ENCODE measurements at regions not wholly inside any gene's neighbourhood (a gene's known extent, or its start where the extent isn't known, plus 50 kb on each side); places are given as distances from the start of the nearest gene placed in this dataset.

DNA sequence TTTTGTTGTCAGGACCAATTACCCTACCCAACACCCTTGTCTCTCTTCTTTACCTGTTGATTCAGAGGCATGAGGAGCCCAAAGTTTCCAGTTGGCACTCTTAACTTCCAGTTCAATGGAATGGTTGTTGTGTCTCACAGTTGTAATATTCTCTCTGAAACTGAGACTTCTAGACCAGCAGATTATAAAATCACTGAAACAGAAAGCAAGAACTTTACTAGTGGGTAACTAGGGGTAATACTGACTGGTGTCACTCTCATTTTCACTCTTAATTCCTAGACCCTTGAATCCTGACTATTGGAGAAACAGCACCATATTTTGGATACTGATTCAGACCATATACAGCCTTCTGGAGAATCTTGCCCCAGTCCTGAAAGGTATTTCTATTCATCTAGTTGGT, 140.2 kb upstream of the MMS22L start:
- H3K4me3 ChIP-seq (ENCODE audit: low read depth, low read length) = no peak overlapping the region
- DNase-seq (ENCODE audit: low read depth) = no peak

GRCh38 chr6:97427648-97428047, 144.6 kb upstream of the MMS22L start:
- no peak for DNase-seq (ENCODE audit: low read depth)
- TF ChIP-seq, protein P1, sequence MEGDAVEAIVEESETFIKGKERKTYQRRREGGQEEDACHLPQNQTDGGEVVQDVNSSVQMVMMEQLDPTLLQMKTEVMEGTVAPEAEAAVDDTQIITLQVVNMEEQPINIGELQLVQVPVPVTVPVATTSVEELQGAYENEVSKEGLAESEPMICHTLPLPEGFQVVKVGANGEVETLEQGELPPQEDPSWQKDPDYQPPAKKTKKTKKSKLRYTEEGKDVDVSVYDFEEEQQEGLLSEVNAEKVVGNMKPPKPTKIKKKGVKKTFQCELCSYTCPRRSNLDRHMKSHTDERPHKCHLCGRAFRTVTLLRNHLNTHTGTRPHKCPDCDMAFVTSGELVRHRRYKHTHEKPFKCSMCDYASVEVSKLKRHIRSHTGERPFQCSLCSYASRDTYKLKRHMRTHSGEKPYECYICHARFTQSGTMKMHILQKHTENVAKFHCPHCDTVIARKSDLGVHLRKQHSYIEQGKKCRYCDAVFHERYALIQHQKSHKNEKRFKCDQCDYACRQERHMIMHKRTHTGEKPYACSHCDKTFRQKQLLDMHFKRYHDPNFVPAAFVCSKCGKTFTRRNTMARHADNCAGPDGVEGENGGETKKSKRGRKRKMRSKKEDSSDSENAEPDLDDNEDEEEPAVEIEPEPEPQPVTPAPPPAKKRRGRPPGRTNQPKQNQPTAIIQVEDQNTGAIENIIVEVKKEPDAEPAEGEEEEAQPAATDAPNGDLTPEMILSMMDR (IDR thresholded peaks at IDR 0.05; ENCODE audit: low read depth, low read length, missing control alignments) = no peak
- no peak overlapping the region for H3K4me3 ChIP-seq (ENCODE audit: low read depth, low read length)

More for the DNA sequence above, 140.2 kb upstream of the MMS22L start:
- TF ChIP-seq, protein P1 (IDR thresholded peaks at IDR 0.05; ENCODE audit: low read depth, low read length, missing control alignments) = no peak

- no peak overlapping the region for H3K4me3 ChIP-seq (ENCODE audit: low read depth, low read length)
- DNase-seq (ENCODE audit: low read depth) = no peak
- TF ChIP-seq, protein P1 (IDR thresholded peaks at IDR 0.05; ENCODE audit: low read depth, low read length, missing control alignments) = peak; percentile 75
These were observed 154.1 kb upstream of the MMS22L start for GRCh38 chr6:97437087-97437486.

DNA sequence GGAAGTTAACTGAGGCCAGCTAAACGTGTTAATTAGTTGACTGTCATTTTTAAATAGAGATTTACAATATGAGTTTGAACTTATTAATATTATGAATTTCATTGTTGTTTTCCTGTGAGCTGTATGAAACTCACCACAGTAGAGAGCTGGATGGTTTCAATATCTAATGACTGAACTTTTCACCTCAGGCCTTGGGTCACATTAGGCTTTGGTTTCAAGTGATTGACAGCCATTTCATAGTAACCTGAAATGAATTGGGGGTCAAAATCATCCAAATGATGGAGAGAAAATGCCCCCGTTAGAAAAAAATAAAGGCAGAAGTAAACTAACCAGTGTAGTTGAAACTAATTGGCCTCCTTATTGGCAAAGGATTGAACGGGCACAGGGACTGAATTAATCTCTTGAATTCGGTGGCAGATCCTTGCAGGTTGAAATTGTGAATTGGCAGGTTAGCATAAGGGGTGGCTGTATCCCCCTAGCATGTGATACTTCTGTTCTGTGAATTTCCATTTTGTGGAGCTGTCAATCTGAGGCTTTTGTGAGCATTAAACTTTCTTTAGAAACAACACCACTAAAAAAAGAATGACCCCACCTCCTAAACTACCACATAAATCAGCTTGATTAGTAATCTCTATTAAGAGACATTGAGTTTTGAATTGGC, 155.1 kb upstream of the MMS22L start:
- no peak overlapping the region for H3K4me3 ChIP-seq (ENCODE audit: low read depth, low read length)
- TF ChIP-seq, protein P1 (IDR thresholded peaks at IDR 0.05; ENCODE audit: low read depth, low read length, missing control alignments) = no peak
- no peak for DNase-seq (ENCODE audit: low read depth)

GRCh38 chr6:97440590-97441176, 157.7 kb upstream of the MMS22L start:
- no peak overlapping the region for H3K4me3 ChIP-seq (ENCODE audit: low read depth, low read length)
- no peak for DNase-seq (ENCODE audit: low read depth)
- TF ChIP-seq, protein P1 (IDR thresholded peaks at IDR 0.05; ENCODE audit: low read depth, low read length, missing control alignments) = peak; percentile 23

DNA sequence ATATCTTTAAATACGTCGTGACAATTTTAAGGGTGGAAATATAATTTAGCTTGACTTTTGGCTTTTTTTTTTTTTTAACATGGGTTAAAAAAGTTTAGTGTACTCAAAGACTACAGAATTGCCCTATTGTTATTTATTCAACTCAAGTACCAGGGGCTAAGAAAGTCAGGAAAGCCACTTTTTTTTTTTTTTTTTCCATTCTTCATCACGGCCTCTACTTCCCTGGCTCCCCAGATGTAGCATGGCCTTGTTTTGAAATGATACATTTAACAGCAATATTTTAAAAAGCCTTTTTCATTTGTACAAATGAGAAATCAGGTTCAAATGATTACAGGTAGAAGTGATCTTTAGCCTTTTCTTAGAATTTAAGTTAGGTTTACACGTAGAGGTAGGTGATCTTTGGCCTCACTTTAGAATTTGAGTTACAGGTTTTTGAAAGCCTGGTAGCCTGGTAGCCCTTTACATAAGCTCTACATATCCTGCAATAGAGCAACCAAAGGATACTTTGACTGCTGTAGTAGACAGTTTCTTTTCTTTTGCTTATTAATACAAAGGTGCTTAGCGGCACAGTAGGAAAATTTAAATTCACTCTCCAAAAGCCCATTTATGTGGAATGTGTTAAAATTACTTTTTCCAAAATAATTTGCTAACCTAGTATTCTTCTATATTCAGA, 160.5 kb upstream of the MMS22L start:
- no peak for DNase-seq (ENCODE audit: low read depth)
- TF ChIP-seq, protein P1 (IDR thresholded peaks at IDR 0.05; ENCODE audit: low read depth, low read length, missing control alignments) = no peak
- no peak overlapping the region for H3K4me3 ChIP-seq (ENCODE audit: low read depth, low read length)
